HEK293T (cell line): ENCODE measurements at regions not wholly inside any gene's neighbourhood (a gene's known extent, or its start where the extent isn't known, plus 50 kb on each side); places are given as distances from the start of the nearest gene placed in this dataset.

Experiments used
- BHLHE40 ChIP-seq: fragments of 450-650 bp; IDR thresholded peaks from 2 replicates; pipeline ENCODE4 v1.6.1; 2016; ENCODE audit warnings: mild to moderate bottlenecking, moderate library complexity, borderline replicate concordance
- FOXA1 ChIP-seq: fragments of 450-650 bp; IDR thresholded peaks from 2 replicates; pipeline ENCODE4 v1.6.1; 2016; ENCODE audit warnings: mild to moderate bottlenecking
- FOXK2 ChIP-seq: fragments of 450-650 bp; IDR thresholded peaks from 2 replicates; pipeline ENCODE4 v1.6.1; 2016; ENCODE audit warnings: mild to moderate bottlenecking

GRCh38 chr2:101551336-101551888 lies 76.5 kb upstream of the RFX8 start:
- TF ChIP-seq FOXK2 (no peak), BHLHE40 (no peak), FOXA1 (no peak)
